Loucy (cell line): ENCODE measurements at regions not wholly inside any gene's neighbourhood (a gene's known extent, or its start where the extent isn't known, plus 50 kb on each side); places are given as distances from the start of the nearest gene placed in this dataset.

Source experiments
- H2AFZ ChIP-seq: fragments of 200-600 bp; sonication (generic); 2 replicates; pipeline ENCODE4 v1.6.0; 2016; ENCODE audit warnings: antibody characterized with exemption, mild to moderate bottlenecking, low read length, moderate library complexity
- H3F3A ChIP-seq: fragments of 200-600 bp; 2 replicates; pipeline ENCODE4 v1.6.0; 2016; ENCODE audit warnings: antibody characterized with exemption, low read depth, mild to moderate bottlenecking
- H3K27me3 ChIP-seq: fragments of 200-600 bp; sonication (generic); 2 replicates; pipeline ENCODE4 v1.6.1; 2014; ENCODE audit warnings: low read length, mild to moderate bottlenecking; ENCODE audit not compliant: insufficient read depth, poor library complexity, severe bottlenecking
- H3K36me3 ChIP-seq: fragments of 200-600 bp; sonication (generic); 2 replicates; pipeline ENCODE4 v1.6.1; 2016; ENCODE audit warnings: low read length; ENCODE audit not compliant: insufficient read depth
- H3K4me1 ChIP-seq: fragments of 200-600 bp; sonication (generic); 2 replicates; pipeline ENCODE4 v1.5.1; 2014; ENCODE audit warnings: low read length, mild to moderate bottlenecking; ENCODE audit not compliant: insufficient read depth, poor library complexity, severe bottlenecking
- H3K4me2 ChIP-seq: fragments of 200-600 bp; sonication (generic); 2 replicates; pipeline ENCODE4 v1.6.0; 2014; ENCODE audit warnings: antibody characterized with exemption, low read length, low read depth, mild to moderate bottlenecking; ENCODE audit not compliant: poor library complexity, severe bottlenecking
- H3K4me3 ChIP-seq: fragments of 200-600 bp; sonication (generic); 2 replicates; pipeline ENCODE4 v1.5.1; 2014; ENCODE audit warnings: low read length, mild to moderate bottlenecking, mixed read lengths; ENCODE audit not compliant: poor library complexity, severe bottlenecking
- H3K79me2 ChIP-seq: fragments of 200-600 bp; sonication (generic); 2 replicates; pipeline ENCODE4 v1.6.1; 2014; ENCODE audit warnings: low read length; ENCODE audit not compliant: insufficient read depth
- H3K9ac ChIP-seq: fragments of 200-600 bp; sonication (generic); 2 replicates; pipeline ENCODE4 v1.6.0; 2014; ENCODE audit warnings: mild to moderate bottlenecking, low read depth, low read length, moderate library complexity; ENCODE audit not compliant: poor library complexity, severe bottlenecking
- H3K9me2 ChIP-seq: fragments of 200-600 bp; sonication (generic); replicated peaks from 2 replicates; pipeline ENCODE4 v1.6.1; 2016; ENCODE audit warnings: low read depth, low read length, mixed read lengths
- H3K9me3 ChIP-seq: fragments of 200-600 bp; sonication (generic); 2 replicates; pipeline ENCODE4 v1.6.1; 2014; ENCODE audit warnings: mild to moderate bottlenecking, antibody characterized with exemption, low read length, low read depth; ENCODE audit not compliant: insufficient read depth
- H4K20me1 ChIP-seq: fragments of 200-600 bp; sonication (generic); 2 replicates; pipeline ENCODE4 v1.6.0; 2014; ENCODE audit warnings: antibody characterized with exemption, low read length, mild to moderate bottlenecking; ENCODE audit not compliant: insufficient read depth, poor library complexity, severe bottlenecking
- CTCF ChIP-seq: fragments of 200-600 bp; sonication (generic); conservative IDR thresholded peaks from 2 replicates; pipeline ENCODE4 v1.5.1; 2014; ENCODE audit warnings: mild to moderate bottlenecking, antibody characterized with exemption, low read length
- EZH2phosphoT487 ChIP-seq: fragments of 200-600 bp; IDR thresholded peaks from 2 replicates; pipeline ENCODE4 v1.6.1; 2018; ENCODE audit warnings: antibody characterized with exemption, mild to moderate bottlenecking, moderate library complexity, borderline replicate concordance

GRCh38 chr3:168191856-168192255, 96.1 kb upstream of the GOLIM4 start:
- H3K9ac ChIP-seq, result no peak overlapping the region
- no peaks in the 10 kb centered on the region for H4K20me1 ChIP-seq
- no peaks in the 10 kb centered on the region for H3K9me2 ChIP-seq
- no peak for TF ChIP-seq EZH2phosphoT487
- TF ChIP-seq CTCF, result no peak
- H3K79me2 ChIP-seq, result no peaks in the 10 kb centered on the region
- H3K4me3 ChIP-seq, result no peak overlapping the region
- H3K4me2 ChIP-seq, result no peak overlapping the region
- no peaks in the 10 kb centered on the region for H3K4me1 ChIP-seq
- H3K27me3 ChIP-seq, result no peaks in the 10 kb centered on the region
- H3K9me3 ChIP-seq, result no peaks in the 10 kb centered on the region
- H3F3A ChIP-seq, result no peaks in the 10 kb centered on the region
- H3K36me3 ChIP-seq, result no peaks in the 10 kb centered on the region
- H2AFZ ChIP-seq, result no peak overlapping the region

- no peaks in the 10 kb centered on the region for H3K9me3 ChIP-seq
- no peaks in the 10 kb centered on the region for H3F3A ChIP-seq
- no peak overlapping the region for H2AFZ ChIP-seq
- H3K27me3 ChIP-seq, result no peaks in the 10 kb centered on the region
- no peak overlapping the region for H3K4me3 ChIP-seq
- no peaks in the 10 kb centered on the region for H3K4me1 ChIP-seq
- TF ChIP-seq EZH2phosphoT487, result no peak
- TF ChIP-seq CTCF, result no peak
- H3K9ac ChIP-seq, result no peak overlapping the region
- H4K20me1 ChIP-seq, result no peaks in the 10 kb centered on the region
- no peaks in the 10 kb centered on the region for H3K36me3 ChIP-seq
- no peaks in the 10 kb centered on the region for H3K79me2 ChIP-seq
- H3K4me2 ChIP-seq, result no peak overlapping the region
- no peaks in the 10 kb centered on the region; the same call in 1 of the 2 replicates for H3K9me2 ChIP-seq
Measured at GRCh38 chr3:168187233-168187632, 91.5 kb upstream of the GOLIM4 start.

GRCh38 chr3:168186293-168186983, 90.7 kb upstream of the GOLIM4 start:
- Histone ChIP-seq H3F3A (no peaks in the 10 kb centered on the region), H3K4me3 (no peak overlapping the region), H4K20me1 (no peaks in the 10 kb centered on the region), H2AFZ (no peak overlapping the region), H3K27me3 (no peaks in the 10 kb centered on the region), H3K9me2 (no peaks in the 10 kb centered on the region; the same call in 1 of the 2 replicates), H3K9me3 (no peaks in the 10 kb centered on the region), H3K4me2 (no peak overlapping the region), H3K4me1 (no peaks in the 10 kb centered on the region), H3K9ac (no peak overlapping the region), H3K79me2 (no peaks in the 10 kb centered on the region), H3K36me3 (no peaks in the 10 kb centered on the region)
- TF ChIP-seq EZH2phosphoT487 (no peak), CTCF (no peak)
